H1 (cell line): ENCODE measurements at regions not wholly inside any gene's neighbourhood (a gene's known extent, or its start where the extent isn't known, plus 50 kb on each side); places are given as distances from the start of the nearest gene placed in this dataset.

Source experiments
- CEBPB ChIP-seq: IDR thresholded peaks from 2 replicates; pipeline ENCODE4 v1.6.1; 2012; ENCODE audit warnings: low read depth, low read length
- CHD2 ChIP-seq: IDR thresholded peaks from 2 replicates; pipeline ENCODE4 v1.6.1; 2012; ENCODE audit warnings: low read length, improper control_type of control experiment
- CTCF ChIP-seq, 3 experiments: IDR thresholded peaks; 1 replicate in 2 of 3; 2 replicates in 1 of 3; pipeline versions ENCODE4 v1.5.1 to v1.6.1; 2011; ENCODE audit warnings: low read length in 3 of 3, mild to moderate bottlenecking in 3 of 3, inconsistent platforms in 2 of 3, low read depth in 1 of 3, moderate library complexity in 1 of 3; ENCODE audit not compliant: insufficient read depth in 1 of 3; ENCODE audit errors: control extremely low read depth in 1 of 3
- EP300 ChIP-seq, 2 experiments: IDR thresholded peaks; 1 replicate in 1 of 2; 2 replicates in 1 of 2; pipeline ENCODE4 v1.6.1; 2011 to 2012; ENCODE audit warnings: low read depth in 2 of 2, low read length in 2 of 2, mild to moderate bottlenecking in 2 of 2, borderline replicate concordance in 1 of 2, inconsistent platforms in 1 of 2, moderate library complexity in 1 of 2
- JUND ChIP-seq: IDR thresholded peaks from 2 replicates; pipeline ENCODE4 v1.6.1; 2011; ENCODE audit warnings: mild to moderate bottlenecking, improper control_type of control experiment, low read length
- NRF1 ChIP-seq: IDR thresholded peaks from 2 replicates; pipeline ENCODE4 v1.6.1; 2011; ENCODE audit warnings: mild to moderate bottlenecking, low read depth, low read length, improper control_type of control experiment
- POLR2A ChIP-seq, 2 experiments: IDR thresholded peaks; 1 replicate in 1 of 2; 2 replicates in 1 of 2; pipeline ENCODE4 v1.6.1; 2011; ENCODE audit warnings: low read depth in 2 of 2, low read length in 2 of 2, mild to moderate bottlenecking in 2 of 2; ENCODE audit errors: control extremely low read depth in 1 of 2
- POLR2AphosphoS5 ChIP-seq: IDR thresholded peaks from 2 replicates; pipeline ENCODE4 v1.6.1; 2011; ENCODE audit warnings: low read depth, low read length
- RXRA ChIP-seq: IDR thresholded peaks from 2 replicates; pipeline ENCODE4 v1.6.1; 2011; ENCODE audit warnings: low read depth, mild to moderate bottlenecking, low read length, moderate library complexity; ENCODE audit not compliant: insufficient read depth
- SRF ChIP-seq: IDR thresholded peaks from 2 replicates; pipeline ENCODE4 v1.6.1; 2011; ENCODE audit warnings: mild to moderate bottlenecking, low read depth, low read length, moderate library complexity
- ZNF274 ChIP-seq: IDR thresholded peaks from 2 replicates; pipeline ENCODE4 v1.7.0; 2012; ENCODE audit warnings: low read length, borderline replicate concordance; ENCODE audit errors: extremely low read depth

- TF ChIP-seq CTCF (IDR thresholded peaks at IDR 0.05; ENCODE audit: control extremely low read depth in 1 of 3, insufficient read depth in 1 of 3, low read depth in 1 of 3, low read length in 3 of 3) (no peak), JUND (no peak), CHD2 (no peak), NRF1 (no peak), ZNF274 (no peak), CEBPB (no peak), POLR2A (IDR thresholded peaks at IDR 0.05; ENCODE audit: control extremely low read depth in 1 of 2, low read depth in 2 of 2, low read length in 2 of 2) (no peak), EP300 (IDR thresholded peaks at IDR 0.05; ENCODE audit: borderline replicate concordance in 1 of 2, low read depth in 2 of 2, low read length in 2 of 2) (no peak), SRF (no peak), RXRA (no peak), POLR2AphosphoS5 (no peak)
Measured at GRCh38 chr12:47299586-47299985, 219.8 kb upstream of the AMIGO2 start.
